ENCODE measurements at regions not wholly inside any gene's neighbourhood (a gene's known extent, or its start where the extent isn't known, plus 50 kb on each side); places are given as distances from the start of the nearest gene placed in this dataset.

- no peak for TF ChIP-seq POLR2A (IDR thresholded peaks at IDR 0.05; ENCODE audit: low read length)
- TF ChIP-seq GATA1 (IDR thresholded peaks at IDR 0.05; ENCODE audit: low read depth, low read length): no peak
Measured at GRCh38 chr9:25094518-25094917, 548.8 kb upstream of the IZUMO3 start.
